ENCODE measurements at regions not wholly inside any gene's neighbourhood (a gene's known extent, or its start where the extent isn't known, plus 50 kb on each side); places are given as distances from the start of the nearest gene placed in this dataset.

DNA sequence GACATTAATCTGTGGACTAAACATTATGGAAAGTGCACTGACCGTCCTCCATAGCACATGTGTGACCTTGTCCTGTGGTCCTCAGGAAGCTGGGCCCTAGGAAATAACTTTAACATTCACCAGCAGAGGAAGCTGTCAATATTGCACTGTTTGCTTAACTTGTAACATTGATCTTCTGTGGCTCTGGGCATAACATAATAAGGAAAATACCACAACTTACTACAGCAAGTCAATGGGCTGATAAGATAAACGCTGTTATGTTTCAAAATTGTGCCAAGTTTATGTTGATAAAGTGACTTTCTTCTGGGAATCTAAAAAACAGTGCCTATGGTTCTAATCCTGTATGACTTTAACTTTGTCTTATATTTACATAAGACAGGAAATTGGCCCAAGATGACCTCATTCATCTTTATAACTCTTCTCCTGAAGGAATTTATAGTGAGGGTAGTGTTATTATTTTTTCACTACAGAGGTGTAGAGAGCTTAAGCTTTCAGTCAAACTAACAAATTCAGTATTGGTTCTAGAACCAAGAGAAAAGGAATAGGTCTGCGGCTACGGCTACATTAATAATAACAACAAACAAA lies 113.7 kb upstream of the MAP4K3 start:
- Histone ChIP-seq H3K4me3 (no peak overlapping the region), H3K4me1 (no peaks in the 10 kb centered on the region), H3K27me3 (no peaks in the 10 kb centered on the region), H3K27ac (no peak overlapping the region), H3K36me3 (no peaks in the 10 kb centered on the region), H3K9me3 (peaks cover 0 to 7% (median 0%) of the 10 kb centered on the region in 4 donors)
- WGBS, 2 donors: 56 to 57% methylated on average over 4 of the region's 4 CpGs
- no peak for TF ChIP-seq EP300 (IDR thresholded peaks at IDR 0.05)
- TF ChIP-seq, protein P1, sequence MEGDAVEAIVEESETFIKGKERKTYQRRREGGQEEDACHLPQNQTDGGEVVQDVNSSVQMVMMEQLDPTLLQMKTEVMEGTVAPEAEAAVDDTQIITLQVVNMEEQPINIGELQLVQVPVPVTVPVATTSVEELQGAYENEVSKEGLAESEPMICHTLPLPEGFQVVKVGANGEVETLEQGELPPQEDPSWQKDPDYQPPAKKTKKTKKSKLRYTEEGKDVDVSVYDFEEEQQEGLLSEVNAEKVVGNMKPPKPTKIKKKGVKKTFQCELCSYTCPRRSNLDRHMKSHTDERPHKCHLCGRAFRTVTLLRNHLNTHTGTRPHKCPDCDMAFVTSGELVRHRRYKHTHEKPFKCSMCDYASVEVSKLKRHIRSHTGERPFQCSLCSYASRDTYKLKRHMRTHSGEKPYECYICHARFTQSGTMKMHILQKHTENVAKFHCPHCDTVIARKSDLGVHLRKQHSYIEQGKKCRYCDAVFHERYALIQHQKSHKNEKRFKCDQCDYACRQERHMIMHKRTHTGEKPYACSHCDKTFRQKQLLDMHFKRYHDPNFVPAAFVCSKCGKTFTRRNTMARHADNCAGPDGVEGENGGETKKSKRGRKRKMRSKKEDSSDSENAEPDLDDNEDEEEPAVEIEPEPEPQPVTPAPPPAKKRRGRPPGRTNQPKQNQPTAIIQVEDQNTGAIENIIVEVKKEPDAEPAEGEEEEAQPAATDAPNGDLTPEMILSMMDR (IDR thresholded peaks at IDR 0.05): no peak
- no peak for TF ChIP-seq POLR2A (IDR thresholded peaks at IDR 0.05)
- no peak for DNase-seq (ENCODE audit: low spot score in 2 of 2)

DNA sequence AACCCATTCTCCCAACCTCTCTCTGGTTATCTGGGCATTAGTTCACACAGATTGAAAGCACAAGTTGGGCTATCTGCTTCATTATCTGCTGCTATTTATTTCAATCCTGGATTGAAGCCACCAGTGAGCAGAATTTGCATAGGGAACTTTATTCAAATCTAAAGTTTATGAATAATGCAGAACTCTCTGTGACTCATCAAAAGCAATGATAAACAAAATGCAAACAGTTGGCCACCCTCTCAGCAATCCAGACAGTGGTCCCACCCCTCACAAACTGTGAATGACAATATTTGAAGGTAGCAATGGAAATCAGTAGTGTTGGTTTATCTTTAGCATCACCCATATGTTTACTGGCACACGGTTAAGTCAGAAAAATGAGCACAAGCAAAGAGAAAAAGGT lies 106.8 kb upstream of the TMEM178A start:
- DNase-seq (ENCODE audit: low spot score in 2 of 2): no peak
- Histone ChIP-seq H3K27ac (no peak overlapping the region), H3K4me3 (no peak overlapping the region), H3K4me1 (no peaks in the 10 kb centered on the region), H3K27me3 (no peaks in the 10 kb centered on the region), H3K36me3 (no peaks in the 10 kb centered on the region), H3K9me3 (peaks cover 0 to 24% (median 9%) of the 10 kb centered on the region in 4 donors)
- 82 to 83% methylated on average over 1 of the region's 1 CpG for WGBS, 2 donors
- TF ChIP-seq EP300 (IDR thresholded peaks at IDR 0.05) (no peak), POLR2A (IDR thresholded peaks at IDR 0.05) (no peak)
- TF ChIP-seq, protein P1 (IDR thresholded peaks at IDR 0.05): no peak

DNA sequence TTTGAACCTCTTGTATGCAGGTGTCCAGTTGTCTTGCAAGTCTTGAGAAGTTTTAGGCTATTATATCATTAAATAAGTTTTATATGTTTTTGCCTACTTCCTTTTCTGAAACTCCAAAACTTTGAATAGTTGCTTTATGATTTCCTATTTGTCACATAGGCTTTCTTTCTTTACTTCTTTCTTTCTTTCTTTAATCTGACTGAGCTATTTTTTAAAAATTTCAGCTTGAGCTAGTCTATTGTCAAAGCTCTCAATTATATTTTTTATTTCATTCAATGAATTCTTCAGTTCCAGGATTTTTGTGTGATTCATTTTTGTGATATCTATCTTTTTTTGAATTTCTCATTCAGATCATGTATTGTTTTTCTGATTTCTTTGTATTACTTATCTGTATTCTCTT lies 102.1 kb upstream of the TMEM178A start:
- Histone ChIP-seq H3K4me1 (peaks cover 0 to 9% (median 0%) of the 10 kb centered on the region in 4 donors), H3K9me3 (peaks cover 0 to 33% (median 10%) of the 10 kb centered on the region in 4 donors), H3K27me3 (no peaks in the 10 kb centered on the region), H3K4me3 (no peak overlapping the region), H3K36me3 (no peaks in the 10 kb centered on the region), H3K27ac (no peak overlapping the region)
- DNase-seq (ENCODE audit: low spot score in 2 of 2): no peak
- TF ChIP-seq EP300 (IDR thresholded peaks at IDR 0.05) (no peak), POLR2A (IDR thresholded peaks at IDR 0.05) (no peak)
- TF ChIP-seq, protein P1 (IDR thresholded peaks at IDR 0.05): no peak

DNA sequence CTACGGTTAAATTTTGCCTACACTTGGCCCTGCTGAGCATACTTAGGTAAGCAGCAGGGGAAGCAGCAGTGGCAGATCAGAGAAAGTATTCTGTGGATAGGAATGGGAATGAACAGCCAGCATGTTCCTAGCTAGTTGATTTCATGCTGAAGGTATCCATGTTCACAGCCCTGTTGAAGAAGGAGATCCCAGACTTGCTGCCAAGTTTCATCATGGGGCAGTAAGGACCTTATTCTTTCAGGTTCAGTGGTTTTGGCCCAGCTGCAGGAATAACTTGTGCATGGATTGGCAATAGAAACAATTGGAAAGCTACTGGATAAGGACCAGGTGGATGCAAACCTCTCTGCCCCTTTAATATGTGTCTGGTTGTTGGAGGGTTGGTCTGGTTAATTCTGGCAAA lies 98.2 kb upstream of the TMEM178A start:
- H3K27ac ChIP-seq: no peak overlapping the region
- 97 to 100% methylated on average over 1 of the region's 1 CpG for WGBS, 2 donors
- no peaks in the 10 kb centered on the region for H3K27me3 ChIP-seq
- no peaks in the 10 kb centered on the region for H3K36me3 ChIP-seq
- TF ChIP-seq EP300 (IDR thresholded peaks at IDR 0.05) (no peak), POLR2A (IDR thresholded peaks at IDR 0.05) (no peak)
- TF ChIP-seq, protein P1 (IDR thresholded peaks at IDR 0.05): no peak
- H3K4me3 ChIP-seq: no peak overlapping the region
- peaks cover 0 to 23% (median 8%) of the 10 kb centered on the region in 4 donors for H3K9me3 ChIP-seq
- no peak for DNase-seq (ENCODE audit: low spot score in 2 of 2)
- peaks cover 0 to 31% (median 4%) of the 10 kb centered on the region in 4 donors for H3K4me1 ChIP-seq

DNA sequence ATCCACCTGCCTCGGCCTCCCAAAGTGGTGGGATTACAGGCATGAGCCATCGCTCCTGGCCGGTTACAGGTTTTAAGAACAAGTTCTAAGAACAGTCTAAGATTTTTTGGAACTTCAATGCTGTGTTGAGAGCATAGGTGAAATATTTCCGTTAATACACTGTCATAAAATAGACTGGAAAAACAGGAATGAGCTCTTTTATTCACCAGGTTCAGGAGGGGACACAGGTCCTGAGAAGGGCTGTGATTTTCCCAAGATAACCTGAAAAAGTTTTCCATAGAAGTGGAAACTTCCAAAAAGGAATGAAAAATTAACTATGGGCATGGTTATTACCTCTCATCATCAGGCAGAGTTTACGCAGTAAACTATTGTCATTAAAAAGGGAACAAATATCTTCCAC lies 97.6 kb upstream of the TMEM178A start:
- H3K27me3 ChIP-seq: no peaks in the 10 kb centered on the region
- H3K36me3 ChIP-seq: no peaks in the 10 kb centered on the region
- no peak overlapping the region for H3K4me3 ChIP-seq
- TF ChIP-seq, protein P1 (IDR thresholded peaks at IDR 0.05): no peak
- no peak for TF ChIP-seq POLR2A (IDR thresholded peaks at IDR 0.05)
- TF ChIP-seq EP300 (IDR thresholded peaks at IDR 0.05): no peak
- peaks cover 0 to 31% (median 4%) of the 10 kb centered on the region in 4 donors for H3K4me1 ChIP-seq
- H3K9me3 ChIP-seq: peaks cover 0 to 17% (median 5%) of the 10 kb centered on the region in 4 donors
- H3K27ac ChIP-seq: peak overlapping the region in 2 of 4 donors; percentile 38 to 65
- DNase-seq (ENCODE audit: low spot score in 2 of 2): no peak
- 80 to 85% methylated on average over 5 of the region's 5 CpGs for WGBS, 2 donors
